ENCODE measurements at regions not wholly inside any gene's neighbourhood (a gene's known extent, or its start where the extent isn't known, plus 50 kb on each side); places are given as distances from the start of the nearest gene placed in this dataset.

DNA sequence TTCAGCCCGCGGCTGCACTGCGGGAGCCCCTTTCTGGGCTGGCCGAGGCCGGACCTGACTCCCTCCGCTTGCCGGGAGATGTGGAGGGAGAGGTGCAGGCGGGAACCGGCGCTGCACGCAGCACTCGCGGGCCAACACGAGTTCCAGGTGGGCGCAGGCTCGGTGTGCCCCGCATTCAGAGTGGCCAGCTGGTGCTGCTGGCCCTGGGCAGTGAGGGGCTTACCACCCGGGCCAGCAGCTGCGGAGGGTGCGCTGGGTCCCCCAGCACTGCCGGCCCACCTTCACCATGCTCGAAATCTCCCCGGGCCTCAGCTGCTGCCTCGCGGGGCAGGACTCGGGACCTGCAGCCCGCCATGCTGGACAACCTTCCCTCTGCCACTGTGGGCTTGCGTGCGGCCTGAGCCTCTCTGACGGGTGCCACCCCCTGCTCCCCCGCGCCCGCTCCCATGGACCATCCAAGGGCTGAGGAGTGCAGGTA is 733.5 kb upstream of the CCDC54 start:
- TF ChIP-seq, protein P1, sequence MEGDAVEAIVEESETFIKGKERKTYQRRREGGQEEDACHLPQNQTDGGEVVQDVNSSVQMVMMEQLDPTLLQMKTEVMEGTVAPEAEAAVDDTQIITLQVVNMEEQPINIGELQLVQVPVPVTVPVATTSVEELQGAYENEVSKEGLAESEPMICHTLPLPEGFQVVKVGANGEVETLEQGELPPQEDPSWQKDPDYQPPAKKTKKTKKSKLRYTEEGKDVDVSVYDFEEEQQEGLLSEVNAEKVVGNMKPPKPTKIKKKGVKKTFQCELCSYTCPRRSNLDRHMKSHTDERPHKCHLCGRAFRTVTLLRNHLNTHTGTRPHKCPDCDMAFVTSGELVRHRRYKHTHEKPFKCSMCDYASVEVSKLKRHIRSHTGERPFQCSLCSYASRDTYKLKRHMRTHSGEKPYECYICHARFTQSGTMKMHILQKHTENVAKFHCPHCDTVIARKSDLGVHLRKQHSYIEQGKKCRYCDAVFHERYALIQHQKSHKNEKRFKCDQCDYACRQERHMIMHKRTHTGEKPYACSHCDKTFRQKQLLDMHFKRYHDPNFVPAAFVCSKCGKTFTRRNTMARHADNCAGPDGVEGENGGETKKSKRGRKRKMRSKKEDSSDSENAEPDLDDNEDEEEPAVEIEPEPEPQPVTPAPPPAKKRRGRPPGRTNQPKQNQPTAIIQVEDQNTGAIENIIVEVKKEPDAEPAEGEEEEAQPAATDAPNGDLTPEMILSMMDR (conservative IDR thresholded peaks at IDR 0.05; ENCODE audit: low read depth, low read length), result no peak
- no peak for DNase-seq (ENCODE audit: low read depth)
- H3K4me3 ChIP-seq (ENCODE audit: low read depth, low read length), result no peak overlapping the region

DNA sequence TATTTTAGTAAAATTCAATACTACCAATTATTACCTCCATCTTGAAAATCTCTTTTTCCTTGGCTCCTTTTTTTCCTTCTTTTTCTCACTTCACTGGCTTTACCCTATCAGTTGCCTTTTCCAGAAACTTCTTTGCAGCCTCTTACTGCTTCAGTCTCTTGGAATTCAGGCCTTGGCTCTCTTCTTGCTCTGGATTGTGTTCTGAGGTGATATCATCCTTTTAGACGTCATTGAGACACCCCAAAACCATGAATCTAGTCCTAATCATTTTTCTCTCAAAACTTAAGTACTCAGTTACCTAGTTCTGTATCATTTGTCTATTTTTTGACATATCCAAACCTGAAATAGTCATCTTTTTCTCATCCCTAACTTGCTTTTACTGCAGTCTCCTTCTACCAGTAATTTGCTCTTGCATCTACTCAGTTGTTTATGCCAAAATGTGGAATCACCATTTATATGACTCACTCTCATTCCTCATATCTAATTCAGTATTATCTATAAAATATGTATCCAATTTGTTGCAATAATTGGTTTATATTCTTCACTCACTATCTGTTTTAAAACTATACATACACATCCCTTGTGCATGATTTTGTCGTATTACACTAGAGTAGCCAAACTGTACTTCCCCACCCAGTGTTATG is 703.2 kb upstream of the CCDC54 start:
- TF ChIP-seq, protein P1 (conservative IDR thresholded peaks at IDR 0.05; ENCODE audit: low read depth, low read length), result no peak
- no peak for DNase-seq (ENCODE audit: low read depth)
- H3K4me3 ChIP-seq (ENCODE audit: low read depth, low read length), result no peak overlapping the region

DNA sequence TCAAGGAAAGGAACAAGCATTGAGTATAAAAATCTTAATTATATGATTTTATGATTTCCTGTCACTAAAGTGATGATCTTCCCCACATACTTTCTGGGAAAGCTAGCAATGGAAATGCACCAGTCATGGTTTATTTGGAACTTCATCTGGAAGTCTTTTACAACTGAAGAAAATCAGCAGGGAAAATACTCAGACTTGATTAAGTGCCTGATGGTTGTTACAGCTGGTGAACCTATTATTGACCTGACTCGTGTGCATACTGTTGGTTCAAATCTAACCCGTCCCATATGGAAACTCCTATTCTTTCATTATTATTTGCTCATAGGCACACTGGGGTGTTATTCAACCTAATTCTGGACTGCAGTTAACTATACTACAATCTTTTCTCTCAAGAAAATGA is 701.8 kb upstream of the CCDC54 start:
- no peak for DNase-seq (ENCODE audit: low read depth)
- no peak overlapping the region for H3K4me3 ChIP-seq (ENCODE audit: low read depth, low read length)
- TF ChIP-seq, protein P1 (conservative IDR thresholded peaks at IDR 0.05; ENCODE audit: low read depth, low read length), result no peak

DNA sequence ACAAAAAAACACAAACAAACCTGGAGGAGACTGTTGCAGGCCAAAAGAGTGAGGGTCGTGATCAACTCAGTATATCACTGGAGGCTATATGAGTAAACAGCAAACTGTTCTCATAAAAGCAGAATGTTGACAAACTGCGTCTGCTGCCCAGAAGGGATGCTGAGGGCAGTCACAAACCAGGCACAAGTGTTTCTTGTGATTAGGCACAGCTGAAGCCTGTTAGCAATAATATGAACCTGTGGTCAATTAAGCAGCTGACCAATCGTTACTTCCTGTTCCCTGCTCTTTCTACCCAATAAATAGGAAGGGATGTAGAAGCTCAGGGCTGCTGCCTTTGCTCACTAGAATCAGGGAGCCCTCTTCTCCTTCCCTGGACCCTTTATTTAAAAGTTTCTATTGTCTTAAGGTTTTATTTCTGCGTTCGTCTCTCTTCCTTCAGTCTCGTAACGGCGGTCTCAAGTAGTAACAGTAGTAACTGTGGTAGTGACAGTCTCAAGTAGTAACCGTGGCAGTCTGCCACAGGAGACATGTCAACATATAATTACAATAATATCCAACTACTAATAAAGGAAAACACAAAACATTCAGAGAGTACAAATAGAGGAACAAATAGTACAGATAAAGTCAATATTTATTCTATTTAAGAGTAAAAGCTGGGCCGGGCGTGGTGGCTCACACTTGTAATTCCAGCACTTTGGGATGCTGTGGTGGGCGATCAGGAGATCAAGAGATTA is 698.4 kb upstream of the CCDC54 start:
- H3K4me3 ChIP-seq (ENCODE audit: low read depth, low read length), result no peak overlapping the region
- TF ChIP-seq, protein P1 (conservative IDR thresholded peaks at IDR 0.05; ENCODE audit: low read depth, low read length), result no peak

DNA sequence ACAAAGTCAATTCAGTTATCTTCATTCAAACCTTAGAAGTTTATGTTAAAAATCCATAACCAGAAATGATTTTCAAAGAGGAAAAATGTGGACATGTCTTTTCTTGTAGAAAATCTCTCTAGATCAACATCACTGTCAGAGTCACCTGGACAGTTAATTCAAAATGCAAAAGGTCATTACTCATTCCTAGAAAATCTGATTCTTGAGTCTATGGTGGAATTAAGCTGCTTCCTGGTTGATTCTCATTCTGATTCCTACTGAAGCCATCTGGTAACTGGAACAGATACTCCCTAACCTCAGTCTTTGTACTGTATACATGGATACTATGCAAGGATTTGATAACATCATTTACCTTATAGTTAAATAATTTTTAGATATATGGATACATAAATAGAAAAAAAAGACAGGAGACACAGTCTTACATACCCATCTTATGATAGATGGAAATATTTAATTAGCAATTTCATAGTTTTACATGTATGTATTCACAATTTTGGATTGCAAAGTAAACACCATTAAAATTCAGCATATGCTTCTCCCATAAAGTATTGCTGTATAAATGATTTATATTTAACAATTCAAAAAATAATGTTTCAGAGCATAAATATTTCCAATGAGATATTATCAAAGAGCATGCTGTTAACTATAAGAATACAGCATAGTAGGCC is 693.2 kb upstream of the CCDC54 start:
- no peak for DNase-seq (ENCODE audit: low read depth)
- TF ChIP-seq, protein P1 (conservative IDR thresholded peaks at IDR 0.05; ENCODE audit: low read depth, low read length), result no peak
- no peak overlapping the region for H3K4me3 ChIP-seq (ENCODE audit: low read depth, low read length)

More for the DNA sequence above, 698.4 kb upstream of the CCDC54 start:
- DNase-seq (ENCODE audit: low read depth), result no peak

DNA sequence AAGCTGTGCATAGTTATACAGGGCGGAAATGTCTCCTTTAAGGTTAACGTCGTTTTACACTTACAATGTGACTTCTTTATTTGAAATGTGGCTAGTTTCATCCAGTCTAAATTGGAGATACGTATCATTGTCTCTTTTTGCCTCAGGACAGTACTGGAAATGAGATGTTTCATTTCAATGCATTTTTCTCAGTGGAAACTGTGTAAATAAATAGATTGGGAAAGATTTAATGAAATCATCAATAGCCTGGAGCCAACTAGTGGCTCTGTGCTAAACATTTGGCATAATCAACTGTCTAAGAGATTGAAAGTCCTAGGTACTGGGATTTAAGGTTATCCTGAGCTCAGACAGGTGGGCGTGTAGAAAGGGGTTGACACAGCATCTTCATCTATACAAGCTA is 691.5 kb upstream of the CCDC54 start:
- no peak overlapping the region for H3K4me3 ChIP-seq (ENCODE audit: low read depth, low read length)
- DNase-seq (ENCODE audit: low read depth), result no peak
- TF ChIP-seq, protein P1 (conservative IDR thresholded peaks at IDR 0.05; ENCODE audit: low read depth, low read length), result no peak
